Thyroid gland (tissue), 4 donors: ENCODE measurements at regions not wholly inside any gene's neighbourhood (a gene's known extent, or its start where the extent isn't known, plus 50 kb on each side); places are given as distances from the start of the nearest gene placed in this dataset.
"Not testable (repeated sequence)": the region's sequence is repeated elsewhere in the genome, so short reads cannot be mapped to it uniquely, and the experiment has no call there.

ENCODE experiments used
- DNase-seq, 2 donors: peaks; one replicate each; pipeline ENCODE4 v3.0.0-alpha.2; 2019
- H3K27ac ChIP-seq, 3 donors: fragments of 200-600 bp; sonication (generic); 1 replicate in 2 of 3; 2 replicates in 1 of 3; pipeline ENCODE4 v1.5.1; 2016 to 2019; ENCODE audit warnings: mild to moderate bottlenecking in 1 of 3, moderate library complexity in 1 of 3
- H3K27me3 ChIP-seq: fragments of 200-600 bp; sonication (generic); one replicate; pipeline ENCODE4 v1.5.1; 2019
- H3K36me3 ChIP-seq, 2 donors: fragments of 200-600 bp; sonication (generic); one replicate each; pipeline ENCODE4 v1.5.1; 2016 to 2019
- H3K4me1 ChIP-seq, 2 donors: fragments of 200-600 bp; sonication (generic); one replicate each; pipeline ENCODE4 v1.5.1; 2017 to 2019
- H3K4me3 ChIP-seq, 3 donors: fragments of 200-600 bp; sonication (generic); replicated peaks in 1 of 3; 1 replicate in 2 of 3; 2 replicates in 1 of 3; pipeline ENCODE4 v1.5.1; 2016; ENCODE audit warnings: mild to moderate bottlenecking in 1 of 3
- H3K9me3 ChIP-seq: fragments of 200-600 bp; sonication (generic); one replicate; pipeline ENCODE4 v1.5.1; 2017
- POLR2A ChIP-seq, 2 donors: fragments of 450-650 bp; IDR thresholded peaks; one replicate each; pipeline ENCODE4 v1.6.1; 2017; ENCODE audit warnings: antibody characterized with exemption in 2 of 2, mild to moderate bottlenecking in 2 of 2, moderate library complexity in 1 of 2
- WGBS, 2 donors: methylation state at CpG; one replicate each; pipeline ENCODE4 v1.1.5; 2017; 5-methylcytosine and 5-hydroxymethylcytosine counted together
- intact Hi-C: fragments of 100-400 bp; cut with DNase I; formaldehyde crosslinking; loops from one replicate; pipeline ENCODE4 v1.15.1; 2023
- TF ChIP-seq, protein P1 (sequence below), 6 experiments: fragments of 200-600 bp in 3 of 6; fragments of 450-650 bp in 3 of 6; sonication (generic) in 3 of 6; IDR thresholded peaks; one replicate each; pipeline ENCODE4 v1.5.1; 2016 to 2019; ENCODE audit warnings: antibody characterized with exemption in 6 of 6, mild to moderate bottlenecking in 2 of 6, inconsistent platforms in 1 of 6, moderate library complexity in 1 of 6

- H3K27ac ChIP-seq, result no peak overlapping the region
- no peaks in the 10 kb centered on the region for H3K36me3 ChIP-seq
- no peaks in the 10 kb centered on the region for H3K27me3 ChIP-seq
- no peaks in the 10 kb centered on the region for H3K4me1 ChIP-seq
- H3K4me3 ChIP-seq, result no peak overlapping the region
- no peak for TF ChIP-seq POLR2A (IDR thresholded peaks at IDR 0.05)
- TF ChIP-seq, protein P1, sequence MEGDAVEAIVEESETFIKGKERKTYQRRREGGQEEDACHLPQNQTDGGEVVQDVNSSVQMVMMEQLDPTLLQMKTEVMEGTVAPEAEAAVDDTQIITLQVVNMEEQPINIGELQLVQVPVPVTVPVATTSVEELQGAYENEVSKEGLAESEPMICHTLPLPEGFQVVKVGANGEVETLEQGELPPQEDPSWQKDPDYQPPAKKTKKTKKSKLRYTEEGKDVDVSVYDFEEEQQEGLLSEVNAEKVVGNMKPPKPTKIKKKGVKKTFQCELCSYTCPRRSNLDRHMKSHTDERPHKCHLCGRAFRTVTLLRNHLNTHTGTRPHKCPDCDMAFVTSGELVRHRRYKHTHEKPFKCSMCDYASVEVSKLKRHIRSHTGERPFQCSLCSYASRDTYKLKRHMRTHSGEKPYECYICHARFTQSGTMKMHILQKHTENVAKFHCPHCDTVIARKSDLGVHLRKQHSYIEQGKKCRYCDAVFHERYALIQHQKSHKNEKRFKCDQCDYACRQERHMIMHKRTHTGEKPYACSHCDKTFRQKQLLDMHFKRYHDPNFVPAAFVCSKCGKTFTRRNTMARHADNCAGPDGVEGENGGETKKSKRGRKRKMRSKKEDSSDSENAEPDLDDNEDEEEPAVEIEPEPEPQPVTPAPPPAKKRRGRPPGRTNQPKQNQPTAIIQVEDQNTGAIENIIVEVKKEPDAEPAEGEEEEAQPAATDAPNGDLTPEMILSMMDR (IDR thresholded peaks at IDR 0.05), result no peak
- 49 to 51% methylated on average over 4 of the region's 4 CpGs for WGBS, 2 donors
- H3K9me3 ChIP-seq, result no peaks in the 10 kb centered on the region
- intact Hi-C loops, result no loop called here
- DNase-seq, result no peak
These were observed 422.5 kb downstream of the METTL4 start for GRCh38 chr18:2148823-2149222.

DNA sequence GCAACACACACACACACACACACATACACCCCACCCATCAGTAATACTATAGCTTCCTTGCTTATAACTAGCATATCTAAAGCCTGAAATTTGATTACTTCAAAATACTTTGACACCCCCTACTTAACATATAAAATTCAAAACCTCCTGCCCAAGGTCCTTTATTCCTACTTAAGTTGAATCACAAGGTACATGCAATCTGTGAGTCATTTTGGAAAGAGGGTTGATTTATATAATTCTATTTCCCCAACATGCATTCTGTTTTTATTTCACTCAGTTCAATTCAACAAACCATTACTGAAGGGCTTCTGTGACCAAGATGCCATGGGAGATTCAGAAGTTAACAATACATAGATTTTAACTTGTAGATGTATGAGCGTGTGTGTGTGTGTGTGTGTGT, 420.7 kb downstream of the METTL4 start:
- DNase-seq, result no peak
- Histone ChIP-seq H3K4me3 (no peak overlapping the region), H3K9me3 (no peaks in the 10 kb centered on the region), H3K36me3 (no peaks in the 10 kb centered on the region), H3K27me3 (no peaks in the 10 kb centered on the region), H3K4me1 (no peaks in the 10 kb centered on the region), H3K27ac (no peak overlapping the region)
- TF ChIP-seq POLR2A (IDR thresholded peaks at IDR 0.05), result no peak
- TF ChIP-seq, protein P1 (IDR thresholded peaks at IDR 0.05), result no peak
- intact Hi-C loops, result no loop called here
- 89 to 91% methylated on average over 1 of the region's 1 CpG for WGBS, 2 donors

- Histone ChIP-seq H3K27ac (no peak overlapping the region), H3K4me1 (no peaks in the 10 kb centered on the region), H3K36me3 (no peaks in the 10 kb centered on the region), H3K4me3 (no peak overlapping the region), H3K27me3 (no peaks in the 10 kb centered on the region), H3K9me3 (no peaks in the 10 kb centered on the region)
- TF ChIP-seq POLR2A (IDR thresholded peaks at IDR 0.05), result no peak
- TF ChIP-seq, protein P1 (IDR thresholded peaks at IDR 0.05), result no peak
- 64 to 75% methylated on average over 1 of the region's 1 CpG for WGBS, 2 donors
- intact Hi-C loops, result no loop called here
- no peak for DNase-seq
These were observed 417.0 kb downstream of the METTL4 start for GRCh38 chr18:2154278-2154677.

GRCh38 chr18:2164644-2165550, 406.4 kb downstream of the METTL4 start:
- DNase-seq, result no peak
- intact Hi-C loops, result no loop called here
- no peak overlapping the region for H3K4me3 ChIP-seq
- H3K9me3 ChIP-seq, result no peaks in the 10 kb centered on the region
- no peak for TF ChIP-seq POLR2A (IDR thresholded peaks at IDR 0.05)
- TF ChIP-seq, protein P1 (IDR thresholded peaks at IDR 0.05), result no peak
- H3K27ac ChIP-seq, result no peak overlapping the region
- no peaks in the 10 kb centered on the region for H3K36me3 ChIP-seq
- H3K4me1 ChIP-seq, result no peaks in the 10 kb centered on the region
- H3K27me3 ChIP-seq, result no peaks in the 10 kb centered on the region
- WGBS, 2 donors, result 61 to 69% methylated on average over 7 of the region's 7 CpGs

GRCh38 chr18:2166876-2167275, 404.4 kb downstream of the METTL4 start:
- H3K36me3 ChIP-seq, H3K27me3 ChIP-seq, intact Hi-C loops, DNase-seq, H3K4me1 ChIP-seq, H3K4me3 ChIP-seq, H3K9me3 ChIP-seq, H3K27ac ChIP-seq: not testable (repeated sequence)
- WGBS, 2 donors, result 79 to 80% methylated on average over 9 of the region's 9 CpGs
